Karpas-422 (cell line): ENCODE measurements at regions not wholly inside any gene's neighbourhood (a gene's known extent, or its start where the extent isn't known, plus 50 kb on each side); places are given as distances from the start of the nearest gene placed in this dataset.

Experiments
- DNase-seq: peaks from one replicate; pipeline ENCODE4 v3.0.0-alpha.2; 2015
- H2AFZ ChIP-seq: fragments of 200-600 bp; sonication (generic); 2 replicates; pipeline ENCODE4 v1.6.1; 2014; ENCODE audit warnings: antibody characterized with exemption, low read length, mixed read lengths
- H3K27ac ChIP-seq: fragments of 200-600 bp; sonication (generic); 2 replicates; pipeline ENCODE4 v1.5.1; 2014; ENCODE audit warnings: mild to moderate bottlenecking, low read length, moderate library complexity
- H3K27me3 ChIP-seq: fragments of 200-600 bp; sonication (generic); 2 replicates; pipeline ENCODE4 v1.6.1; 2014; ENCODE audit warnings: low read length, mixed read lengths
- H3K36me3 ChIP-seq: fragments of 200-600 bp; sonication (generic); 2 replicates; pipeline ENCODE4 v1.6.1; 2014; ENCODE audit warnings: low read length, mixed read lengths; ENCODE audit not compliant: insufficient read depth
- H3K4me1 ChIP-seq: fragments of 200-600 bp; sonication (generic); 2 replicates; pipeline ENCODE4 v1.6.1; 2014; ENCODE audit warnings: mild to moderate bottlenecking, low read length, mixed read lengths
- H3K4me2 ChIP-seq: fragments of 200-600 bp; sonication (generic); 2 replicates; pipeline ENCODE4 v1.6.1; 2014; ENCODE audit warnings: low read length, low read depth, mild to moderate bottlenecking; ENCODE audit not compliant: poor library complexity, severe bottlenecking
- H3K4me3 ChIP-seq: fragments of 200-600 bp; sonication (generic); 2 replicates; pipeline ENCODE4 v1.5.1; 2014; ENCODE audit warnings: mild to moderate bottlenecking, antibody characterized with exemption, low read length, mixed read lengths
- H3K79me2 ChIP-seq: fragments of 200-600 bp; sonication (generic); 2 replicates; pipeline ENCODE4 v1.6.1; 2014; ENCODE audit warnings: mild to moderate bottlenecking, low read length, mixed read lengths
- H3K9ac ChIP-seq: fragments of 200-600 bp; sonication (generic); 2 replicates; pipeline ENCODE4 v1.6.0; 2014; ENCODE audit warnings: low read length
- H3K9me2 ChIP-seq: fragments of 200-600 bp; sonication (generic), shearing (Covaris generic); replicated peaks from 2 replicates; pipeline ENCODE4 v1.6.0; 2014; ENCODE audit warnings: mild to moderate bottlenecking, low read length, moderate library complexity; ENCODE audit not compliant: insufficient read depth
- H3K9me3 ChIP-seq: fragments of 300-700, 200-600 bp; sonication (generic); 2 replicates; pipeline ENCODE4 v1.6.1; 2014; ENCODE audit warnings: low read length, mixed read lengths
- H4K20me1 ChIP-seq: fragments of 200-600 bp; sonication (generic); 2 replicates; pipeline ENCODE4 v1.6.1; 2014; ENCODE audit warnings: mild to moderate bottlenecking, antibody characterized with exemption, low read length, low read depth; ENCODE audit not compliant: insufficient read depth

GRCh38 chr10:131731780-131732630, 168.8 kb upstream of the PPP2R2D start:
- no peaks in the 10 kb centered on the region for H3K9me2 ChIP-seq
- H3K27ac ChIP-seq, result no peak overlapping the region
- H3K27me3 ChIP-seq, result no peaks in the 10 kb centered on the region
- no peaks in the 10 kb centered on the region for H3K4me1 ChIP-seq
- no peaks in the 10 kb centered on the region for H3K79me2 ChIP-seq
- no peaks in the 10 kb centered on the region for H4K20me1 ChIP-seq
- DNase-seq, result no peak
- no peak overlapping the region for H3K4me2 ChIP-seq
- H2AFZ ChIP-seq, result no peak overlapping the region
- H3K36me3 ChIP-seq, result no peaks in the 10 kb centered on the region
- H3K4me3 ChIP-seq, result no peak overlapping the region
- H3K9me3 ChIP-seq, result no peaks in the 10 kb centered on the region; the same call in 1 of the 2 replicates
- no peak overlapping the region for H3K9ac ChIP-seq

DNA sequence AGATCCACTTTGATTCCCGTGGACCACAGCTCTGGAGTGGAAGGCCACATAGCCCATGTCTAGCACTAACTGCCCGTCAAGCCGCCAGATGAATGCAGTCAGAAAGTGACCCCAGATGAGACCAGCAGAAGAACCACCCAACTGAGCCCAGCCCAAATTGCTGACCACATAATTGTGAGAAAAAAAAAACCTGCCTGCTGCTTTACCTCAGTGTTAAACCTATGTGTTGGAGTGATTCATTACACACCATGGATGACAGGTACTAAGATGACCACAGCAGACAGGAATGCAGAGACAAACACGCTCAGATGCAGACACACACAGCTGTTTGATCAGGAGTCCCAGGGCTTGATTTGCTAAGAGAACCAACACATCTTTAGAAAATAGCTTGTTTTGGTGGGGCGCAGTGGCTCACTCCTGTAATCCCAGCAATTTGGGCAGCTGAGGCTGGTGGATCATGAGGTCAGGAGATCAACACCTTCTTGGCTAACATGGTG, 168.1 kb upstream of the PPP2R2D start:
- H3K9me2 ChIP-seq, result no peaks in the 10 kb centered on the region

DNA sequence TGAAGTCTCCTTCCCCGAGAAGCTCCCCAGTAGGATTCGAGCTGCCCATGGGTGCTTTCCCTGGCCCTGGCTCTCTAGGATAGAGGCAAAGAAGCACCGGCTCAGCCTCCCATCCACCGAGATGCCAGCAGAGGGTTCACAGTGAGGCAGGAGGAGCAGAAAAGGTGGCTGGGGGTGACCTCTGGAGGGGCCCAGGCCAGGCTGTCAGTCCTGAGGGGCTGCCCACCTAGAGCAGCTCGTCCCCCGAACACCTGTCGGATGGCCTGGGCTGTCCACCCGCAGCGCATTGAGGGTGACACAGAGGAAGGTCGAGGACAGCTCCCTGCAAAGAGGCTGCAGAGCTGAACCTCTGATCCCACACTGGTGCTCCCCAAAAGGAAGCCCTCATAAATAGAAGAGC, 167.2 kb upstream of the PPP2R2D start:
- Histone ChIP-seq H3K9me2 (no peaks in the 10 kb centered on the region), H3K9ac (no peak overlapping the region), H3K4me2 (no peak overlapping the region), H3K79me2 (no peaks in the 10 kb centered on the region), H3K36me3 (no peaks in the 10 kb centered on the region), H3K4me3 (no peak overlapping the region), H3K4me1 (no peaks in the 10 kb centered on the region), H3K27me3 (no peaks in the 10 kb centered on the region), H3K27ac (no peak overlapping the region), H3K9me3 (no peaks in the 10 kb centered on the region; the same call in 1 of the 2 replicates), H4K20me1 (no peaks in the 10 kb centered on the region), H2AFZ (no peak overlapping the region)
- no peak for DNase-seq

More for the DNA sequence above, 168.1 kb upstream of the PPP2R2D start:
- no peak for DNase-seq
- Histone ChIP-seq H2AFZ (no peak overlapping the region), H3K9ac (no peak overlapping the region), H3K4me3 (no peak overlapping the region), H4K20me1 (no peaks in the 10 kb centered on the region), H3K27ac (no peak overlapping the region), H3K36me3 (no peaks in the 10 kb centered on the region), H3K9me3 (no peaks in the 10 kb centered on the region; the same call in 1 of the 2 replicates), H3K79me2 (no peaks in the 10 kb centered on the region), H3K4me2 (no peak overlapping the region), H3K4me1 (no peaks in the 10 kb centered on the region), H3K27me3 (no peaks in the 10 kb centered on the region)

- H3K4me2 ChIP-seq, result no peak overlapping the region
- H3K4me1 ChIP-seq, result no peaks in the 10 kb centered on the region
- no peak for DNase-seq
- H3K4me3 ChIP-seq, result no peak overlapping the region
- no peak overlapping the region for H2AFZ ChIP-seq
- H3K9me3 ChIP-seq, result no peaks in the 10 kb centered on the region; the same call in 1 of the 2 replicates
- H3K36me3 ChIP-seq, result no peaks in the 10 kb centered on the region
- no peak overlapping the region for H3K27ac ChIP-seq
- H3K9me2 ChIP-seq, result no peaks in the 10 kb centered on the region
- no peaks in the 10 kb centered on the region for H4K20me1 ChIP-seq
- no peak overlapping the region for H3K9ac ChIP-seq
- H3K79me2 ChIP-seq, result no peaks in the 10 kb centered on the region
- no peaks in the 10 kb centered on the region for H3K27me3 ChIP-seq
Observed at GRCh38 chr10:131735577-131735976, 165.2 kb upstream of the PPP2R2D start.

DNA sequence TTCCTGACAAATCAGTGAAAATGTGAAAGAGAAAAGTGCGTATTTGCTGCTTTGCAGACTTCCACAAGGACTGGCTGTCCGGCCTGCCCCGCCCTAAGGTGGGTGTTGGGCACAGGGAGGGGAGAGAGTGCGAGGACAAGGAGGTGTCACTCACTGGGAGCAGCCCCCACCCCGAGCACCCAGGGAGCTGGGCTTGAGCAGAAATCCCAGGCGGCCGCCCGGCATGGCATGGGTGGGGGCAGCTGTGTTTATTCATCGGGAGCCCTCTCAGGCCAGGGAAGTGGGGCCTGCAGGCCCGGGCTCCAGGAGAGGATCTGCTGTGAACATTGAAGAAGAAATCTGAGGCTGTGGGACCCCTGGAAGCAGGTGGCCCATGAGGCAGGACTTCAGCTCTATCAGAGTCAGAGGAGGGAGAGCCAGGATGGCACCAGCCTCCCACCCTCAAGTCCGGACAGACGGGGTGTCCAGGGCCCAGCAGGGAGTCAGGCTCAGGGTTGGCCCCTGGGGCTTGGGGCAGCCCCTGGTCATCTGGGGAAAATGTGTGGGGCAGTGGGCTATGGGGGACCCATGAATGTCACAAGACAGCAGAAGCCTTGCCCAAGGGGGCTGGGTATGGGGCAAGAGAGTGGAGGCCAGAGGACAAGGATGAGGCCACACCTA, 164.4 kb upstream of the PPP2R2D start:
- Histone ChIP-seq H3K27ac (no peak overlapping the region), H4K20me1 (no peaks in the 10 kb centered on the region), H3K79me2 (no peaks in the 10 kb centered on the region), H3K4me3 (no peak overlapping the region), H3K9ac (no peak overlapping the region), H3K4me2 (no peak overlapping the region), H3K36me3 (no peaks in the 10 kb centered on the region), H3K9me3 (no peaks in the 10 kb centered on the region; the same call in 1 of the 2 replicates), H2AFZ (no peak overlapping the region), H3K27me3 (no peaks in the 10 kb centered on the region), H3K4me1 (no peaks in the 10 kb centered on the region), H3K9me2 (no peaks in the 10 kb centered on the region)
- no peak for DNase-seq

DNA sequence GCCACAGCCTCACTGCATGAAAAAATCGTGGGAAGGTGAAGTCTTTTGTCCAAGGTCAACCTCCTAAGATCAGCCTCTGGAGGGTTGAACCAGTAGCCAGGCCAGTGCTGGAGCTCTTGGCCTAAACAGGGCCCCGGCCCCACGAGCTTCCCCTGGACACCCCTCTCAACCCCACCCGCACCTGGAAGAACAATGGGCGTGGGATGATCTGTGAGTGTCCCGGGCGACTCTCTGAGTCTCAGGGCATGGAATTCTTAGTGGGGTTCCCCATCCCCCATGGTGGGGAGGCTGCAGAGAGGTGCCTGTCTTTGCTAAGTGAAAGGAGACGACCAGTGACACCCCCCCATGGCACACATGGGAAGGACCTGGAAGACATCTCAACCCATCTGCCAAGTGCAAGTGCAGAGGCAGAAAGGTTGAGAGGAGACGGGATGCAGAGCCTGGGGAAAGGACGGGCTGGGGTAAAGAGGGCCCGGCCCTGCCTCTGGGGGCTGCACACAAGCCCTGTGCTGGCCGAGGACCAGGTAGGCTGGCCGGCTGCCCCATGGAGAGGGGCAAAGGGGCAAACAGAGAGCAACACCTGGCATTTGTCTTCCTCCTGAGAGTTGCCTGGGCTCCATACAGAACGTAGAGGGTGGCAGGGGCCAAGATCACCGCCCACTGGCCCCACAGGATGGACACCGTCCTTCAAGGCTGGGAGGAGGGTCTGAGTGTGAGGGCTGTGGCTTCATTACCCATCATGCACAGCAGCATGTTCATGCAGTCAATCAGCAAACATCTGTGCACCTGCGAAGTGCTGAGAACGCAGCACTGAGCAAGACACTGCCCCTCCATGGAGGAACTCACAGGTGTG, 163.0 kb upstream of the PPP2R2D start:
- Histone ChIP-seq H2AFZ (no peak overlapping the region), H3K4me1 (no peaks in the 10 kb centered on the region), H3K9me2 (no peaks in the 10 kb centered on the region), H3K9me3 (no peaks in the 10 kb centered on the region), H3K36me3 (no peaks in the 10 kb centered on the region), H3K4me3 (no peak overlapping the region), H4K20me1 (no peaks in the 10 kb centered on the region), H3K27me3 (no peaks in the 10 kb centered on the region), H3K4me2 (no peak overlapping the region), H3K79me2 (no peaks in the 10 kb centered on the region), H3K9ac (no peak overlapping the region), H3K27ac (no peak overlapping the region)
- DNase-seq, result no peak

GRCh38 chr10:131738396-131738735, 162.4 kb upstream of the PPP2R2D start:
- H3K27me3 ChIP-seq, result no peaks in the 10 kb centered on the region
- no peaks in the 10 kb centered on the region for H3K9me3 ChIP-seq
- H4K20me1 ChIP-seq, result no peaks in the 10 kb centered on the region
- H2AFZ ChIP-seq, result no peak overlapping the region
- H3K4me1 ChIP-seq, result no peaks in the 10 kb centered on the region
- H3K9ac ChIP-seq, result no peak overlapping the region
- DNase-seq, result no peak
- no peaks in the 10 kb centered on the region for H3K36me3 ChIP-seq
- H3K9me2 ChIP-seq, result no peaks in the 10 kb centered on the region
- H3K4me2 ChIP-seq, result no peak overlapping the region
- H3K79me2 ChIP-seq, result no peaks in the 10 kb centered on the region
- H3K27ac ChIP-seq, result no peak overlapping the region
- H3K4me3 ChIP-seq, result no peak overlapping the region

GRCh38 chr10:131739206-131739605, 161.6 kb upstream of the PPP2R2D start:
- H4K20me1 ChIP-seq, result no peaks in the 10 kb centered on the region
- no peak overlapping the region for H3K27ac ChIP-seq
- H3K4me3 ChIP-seq, result no peak overlapping the region
- H3K4me1 ChIP-seq, result no peaks in the 10 kb centered on the region
- H3K79me2 ChIP-seq, result no peaks in the 10 kb centered on the region
- no peak for DNase-seq
- no peak overlapping the region for H2AFZ ChIP-seq
- H3K36me3 ChIP-seq, result no peaks in the 10 kb centered on the region
- no peak overlapping the region for H3K4me2 ChIP-seq
- H3K9me2 ChIP-seq, result no peaks in the 10 kb centered on the region
- H3K9me3 ChIP-seq, result no peaks in the 10 kb centered on the region
- H3K9ac ChIP-seq, result no peak overlapping the region
- no peaks in the 10 kb centered on the region for H3K27me3 ChIP-seq
